ENCODE measurements at regions not wholly inside any gene's neighbourhood (a gene's known extent, or its start where the extent isn't known, plus 50 kb on each side); places are given as distances from the start of the nearest gene placed in this dataset.
A peak's percentile ranks its signal among the peaks of the same experiment; 100 is the strongest.

DNA sequence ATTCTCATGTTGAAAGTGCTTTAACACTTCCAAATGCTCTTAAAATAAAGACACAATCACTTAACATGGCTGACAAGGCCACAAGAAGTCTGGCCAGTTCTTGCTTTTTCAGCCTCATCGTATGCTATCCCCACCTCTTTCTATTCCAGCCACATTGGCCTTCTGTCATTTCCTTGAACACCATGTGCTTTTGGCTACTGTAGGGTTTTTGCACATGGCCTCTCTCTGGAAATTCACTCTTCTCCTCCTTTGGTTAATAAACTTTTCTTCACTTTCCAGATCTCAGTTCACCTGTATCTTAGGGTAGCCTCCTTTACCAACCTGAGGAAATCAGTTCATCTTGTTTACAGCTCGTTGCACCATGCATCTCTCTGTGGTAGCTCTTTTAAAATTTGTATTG lies 450.5 kb upstream of the MEX3C start:
- DNase-seq, result no peak

DNA sequence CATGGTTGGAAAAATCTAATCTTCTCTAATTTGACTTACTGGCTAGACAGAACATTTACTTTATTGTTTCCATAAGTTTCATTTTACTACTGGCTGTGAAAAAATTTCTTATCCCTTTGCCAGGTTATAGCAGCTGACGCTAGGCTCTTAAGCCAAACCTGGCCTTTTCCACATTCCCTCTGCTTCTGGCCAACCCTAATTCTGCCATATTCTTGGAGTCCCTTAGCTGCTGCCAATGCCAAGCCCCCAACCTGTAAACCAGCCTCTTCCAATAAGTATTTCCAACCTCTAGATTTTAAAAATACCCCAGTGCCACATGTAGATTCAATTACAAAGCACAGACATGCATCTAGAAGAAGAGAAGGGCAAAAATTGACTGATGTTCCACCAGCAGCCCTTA lies 452.3 kb upstream of the MEX3C start:
- DNase-seq, result no peak

DNA sequence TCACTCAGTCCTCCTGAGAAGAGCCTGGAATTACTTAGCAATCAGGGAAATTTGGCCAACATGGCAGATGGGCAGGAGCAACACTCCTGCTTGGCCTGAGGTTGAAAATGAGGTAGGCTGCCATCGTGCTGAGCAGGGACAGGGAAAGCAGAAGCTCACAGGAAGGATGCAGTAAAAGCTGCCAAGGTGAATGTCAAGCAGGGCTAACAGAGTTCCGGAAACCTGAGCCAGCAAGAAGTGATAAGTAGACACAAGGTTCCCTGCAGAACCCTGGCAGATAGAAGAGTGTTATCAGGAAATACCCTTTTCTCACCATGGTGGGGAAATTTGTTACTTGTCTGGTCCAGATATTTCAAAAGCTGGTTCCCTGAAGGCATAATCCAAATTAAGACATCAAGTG lies 454.3 kb upstream of the MEX3C start:
- no peak for DNase-seq

DNA sequence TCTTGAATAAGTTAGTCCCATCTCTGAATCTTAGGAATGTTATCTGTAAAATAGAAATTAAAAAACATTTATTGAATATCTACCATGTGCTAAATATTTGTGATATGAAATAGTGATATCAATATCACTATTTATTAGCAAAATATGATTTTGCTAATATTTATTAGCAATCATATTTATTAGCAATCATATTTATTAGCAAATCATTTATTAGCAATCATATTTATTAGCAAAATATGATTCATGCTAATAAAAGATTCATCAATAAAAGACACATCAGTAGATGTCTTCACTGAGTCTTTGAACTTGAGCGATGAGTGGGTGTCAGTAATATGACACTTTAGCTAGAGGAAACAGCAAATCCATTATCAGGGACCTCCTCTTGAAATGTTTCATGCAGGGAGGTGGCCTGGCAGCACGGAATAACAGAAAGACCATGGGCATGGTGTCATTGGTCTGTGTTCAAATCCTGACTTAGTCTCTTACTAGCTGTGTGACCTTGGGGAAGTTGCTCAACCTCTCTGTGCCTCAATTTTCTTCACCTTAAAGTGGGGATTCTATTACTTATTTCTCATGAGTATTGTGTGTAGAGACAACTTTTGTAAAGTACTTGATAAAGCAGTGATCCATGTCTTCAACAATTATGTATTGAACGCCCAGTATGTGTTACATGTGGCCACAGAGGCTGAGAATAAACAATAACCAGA lies 456.2 kb upstream of the MEX3C start:
- DNase-seq, result no peak

DNA sequence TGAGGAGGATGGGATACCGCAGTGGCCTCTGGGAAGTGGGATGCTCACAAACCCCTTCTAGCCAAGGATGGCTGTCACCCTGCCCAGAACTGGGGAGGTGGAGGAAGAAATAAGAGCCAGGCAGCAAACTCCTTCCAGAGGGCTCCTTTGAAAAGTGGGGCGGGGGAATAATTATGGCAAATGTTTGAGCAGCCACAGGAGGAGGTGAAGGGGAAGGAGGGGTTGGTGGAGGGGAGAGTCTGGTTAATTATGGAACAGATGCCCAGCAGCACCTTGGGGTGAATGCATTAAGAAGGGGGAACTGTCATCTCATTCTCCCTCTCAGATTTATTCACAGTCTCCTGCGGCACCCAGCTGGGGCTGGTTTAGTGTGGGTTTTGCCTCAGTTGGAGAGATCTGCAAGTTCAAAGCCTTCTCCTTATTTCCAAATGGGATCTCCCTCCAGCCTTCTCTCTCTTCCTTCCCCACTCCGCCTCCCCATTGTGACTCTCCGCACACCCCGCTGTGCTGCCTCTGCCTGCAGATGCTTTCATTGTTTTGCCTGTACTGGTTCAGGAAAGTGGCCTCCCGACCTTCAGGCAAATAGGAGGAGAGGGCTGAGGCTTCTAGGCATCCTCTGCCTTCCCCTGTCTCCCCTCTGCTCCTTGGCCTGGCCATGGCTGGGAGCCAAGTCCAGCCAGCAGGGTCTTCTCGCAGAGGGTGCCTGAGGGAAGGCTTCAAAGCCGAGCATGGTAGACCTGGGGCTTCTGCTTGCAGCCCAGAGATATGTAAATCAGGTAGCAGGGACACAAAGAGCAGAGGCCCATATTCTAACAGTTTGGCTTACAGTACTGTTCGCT lies 457.2 kb upstream of the MEX3C start:
- DNase-seq, result no peak

DNA sequence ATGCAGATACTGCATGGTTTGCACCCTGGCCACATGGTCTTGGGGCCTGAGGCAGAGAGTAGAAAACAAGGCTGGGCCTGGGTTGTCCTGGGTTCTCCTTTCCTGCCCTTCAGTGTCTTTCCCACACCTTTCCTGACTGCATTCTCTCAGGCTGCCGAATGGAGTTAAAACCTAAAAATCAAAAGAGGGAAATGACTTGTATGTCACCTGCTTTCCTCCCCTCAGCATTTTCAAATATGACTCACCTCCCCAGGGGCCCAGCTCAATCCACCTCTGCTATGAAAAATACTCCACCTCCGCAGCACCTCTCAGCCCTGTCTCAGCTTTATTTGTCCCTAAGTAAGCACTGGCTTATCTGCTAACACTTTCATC lies 457.8 kb upstream of the MEX3C start:
- DNase-seq, result no peak

DNA sequence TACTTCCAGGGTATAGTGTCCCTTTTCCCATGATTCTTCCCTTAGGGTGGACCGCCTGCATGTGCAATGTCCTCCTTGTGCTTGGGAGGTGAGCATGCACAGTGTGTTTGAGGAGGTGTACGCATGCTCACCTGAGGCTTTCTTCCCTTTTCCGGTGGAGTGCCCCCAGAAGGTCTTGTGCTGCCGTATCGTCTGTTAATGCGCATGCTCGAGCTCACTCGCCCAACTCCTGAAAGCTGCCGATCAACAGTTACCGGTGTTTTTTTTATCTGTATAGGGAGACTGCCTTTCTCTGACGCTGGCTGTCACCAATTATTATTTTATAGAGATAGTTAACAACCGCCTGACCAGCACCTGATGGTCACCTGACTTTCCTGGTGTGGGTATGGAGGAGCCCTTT lies 458.8 kb upstream of the MEX3C start:
- no peak for DNase-seq

DNA sequence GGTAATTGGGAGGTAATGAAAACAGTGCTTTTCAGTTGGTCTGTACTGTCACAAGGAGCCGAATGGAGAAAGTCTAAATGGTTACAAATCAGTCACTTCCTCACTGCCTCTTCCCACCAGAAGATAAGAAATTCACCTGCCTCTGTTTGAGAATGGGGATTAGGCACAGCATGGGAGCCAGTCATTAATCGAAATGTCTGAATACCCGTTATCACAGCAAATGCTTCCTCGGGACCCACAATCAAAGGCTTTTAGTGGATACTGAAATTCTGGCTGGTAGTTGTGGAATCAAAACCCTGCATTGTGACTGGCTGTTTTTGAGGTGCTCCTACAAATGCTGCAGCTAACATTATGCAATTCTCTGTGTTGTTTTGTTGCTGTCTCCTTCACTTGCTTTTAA lies 461.0 kb upstream of the MEX3C start:
- DNase-seq, result no peak

DNA sequence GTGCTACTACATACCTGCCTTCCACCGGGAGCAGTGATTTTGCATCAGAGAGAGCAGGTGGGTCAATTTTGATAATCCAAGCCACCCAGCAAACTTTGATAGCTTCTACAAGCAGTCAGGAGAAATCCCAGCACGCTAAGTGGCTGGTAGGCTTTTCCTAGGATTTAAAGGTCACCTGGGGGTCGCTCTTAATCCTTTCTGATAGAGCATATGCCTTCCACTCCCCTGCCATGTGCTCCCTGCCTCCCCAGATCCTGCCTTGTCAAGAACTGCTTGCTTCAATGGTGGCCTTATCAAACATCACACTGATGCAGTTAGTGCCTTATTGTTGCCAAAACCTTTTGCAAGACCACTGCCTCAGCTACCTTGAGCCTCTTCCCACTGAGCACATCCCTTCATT lies 462.3 kb upstream of the MEX3C start:
- DNase-seq, result no peak

DNA sequence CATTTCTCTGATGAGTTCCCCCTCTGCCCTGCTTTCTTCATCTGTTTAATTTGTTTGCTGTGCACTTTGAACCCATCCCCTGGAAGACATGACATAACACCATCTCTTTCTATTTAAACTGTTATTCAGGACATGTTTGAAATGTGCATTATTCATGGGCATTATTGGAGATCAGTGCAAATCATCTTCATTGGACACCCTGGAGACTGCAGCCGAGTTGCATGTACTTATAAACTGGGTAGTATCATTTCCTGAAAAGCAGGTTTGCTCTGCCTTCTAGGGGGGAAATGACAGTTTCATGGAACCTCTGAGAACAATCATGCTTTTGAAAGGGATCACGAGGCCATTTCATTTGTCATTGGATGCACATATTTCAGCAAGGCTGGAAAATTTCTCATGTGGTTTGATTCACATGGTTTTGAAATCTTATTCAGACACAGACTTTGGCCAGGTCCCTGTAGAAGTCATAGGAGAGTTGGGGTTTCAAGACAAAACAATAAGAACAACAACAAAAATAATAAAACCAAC lies 462.8 kb upstream of the MEX3C start:
- no peak for DNase-seq

DNA sequence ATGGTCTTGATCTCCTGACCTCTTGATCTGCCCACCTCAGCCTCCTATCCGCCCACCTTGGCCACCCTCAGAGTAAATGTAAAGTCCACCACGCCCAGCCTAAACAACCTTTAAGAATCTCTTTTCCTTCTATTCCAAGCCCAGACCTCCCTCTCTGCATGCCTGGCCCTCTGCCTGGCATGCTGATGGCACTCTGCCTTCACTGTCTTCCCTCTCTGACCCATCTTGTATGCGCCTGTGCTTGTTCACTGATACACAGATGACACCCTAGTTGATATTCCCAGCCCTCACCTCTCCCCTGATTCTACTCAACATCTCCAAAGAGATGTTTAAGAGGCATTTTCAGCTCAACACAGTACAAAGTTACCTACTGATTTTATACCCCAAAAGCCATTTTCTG lies 466.8 kb upstream of the MEX3C start:
- DNase-seq, result no peak

DNA sequence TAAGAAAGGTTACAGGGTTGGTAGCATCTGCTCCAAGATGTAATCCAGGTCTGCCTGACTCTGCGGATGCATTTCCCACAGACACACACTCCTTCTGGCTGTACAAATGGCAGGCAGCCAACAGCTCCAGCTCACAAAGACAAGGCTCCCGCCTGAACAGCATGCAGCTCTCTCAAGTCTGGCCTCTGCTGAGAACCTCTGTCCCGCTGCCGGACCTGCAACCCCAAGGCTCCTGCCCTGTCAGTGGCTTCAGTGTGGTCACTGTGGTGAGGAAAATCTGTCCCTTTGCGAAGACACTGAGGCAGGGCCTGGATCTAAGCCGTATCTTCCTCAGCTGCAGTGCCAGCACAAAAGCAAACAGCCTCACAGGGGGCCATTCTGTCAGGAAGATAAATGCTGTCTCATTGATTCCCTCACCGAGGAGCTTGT lies 469.3 kb upstream of the MEX3C start:
- peak; percentile 15 to 39 for DNase-seq

DNA sequence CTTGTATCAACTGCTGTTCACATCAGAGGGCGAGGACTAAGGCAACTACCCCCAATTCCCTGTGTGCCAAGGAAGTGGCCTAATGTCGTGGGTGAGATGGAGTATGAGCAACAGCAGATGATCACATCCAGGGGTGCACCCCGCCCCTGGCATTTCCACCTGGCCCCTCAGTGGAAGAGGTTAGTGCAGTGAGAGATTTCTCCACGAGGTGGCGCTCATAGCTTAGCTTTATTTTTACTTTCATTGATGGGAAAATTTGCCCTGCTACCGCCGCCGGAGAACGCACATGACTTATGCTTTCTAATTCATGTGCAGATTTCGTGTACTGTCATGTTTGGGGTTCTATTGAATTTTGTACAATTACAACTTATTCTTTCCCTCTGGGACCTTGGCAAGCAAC lies 470.6 kb upstream of the MEX3C start:
- DNase-seq, result peak; percentile 29 to 51

DNA sequence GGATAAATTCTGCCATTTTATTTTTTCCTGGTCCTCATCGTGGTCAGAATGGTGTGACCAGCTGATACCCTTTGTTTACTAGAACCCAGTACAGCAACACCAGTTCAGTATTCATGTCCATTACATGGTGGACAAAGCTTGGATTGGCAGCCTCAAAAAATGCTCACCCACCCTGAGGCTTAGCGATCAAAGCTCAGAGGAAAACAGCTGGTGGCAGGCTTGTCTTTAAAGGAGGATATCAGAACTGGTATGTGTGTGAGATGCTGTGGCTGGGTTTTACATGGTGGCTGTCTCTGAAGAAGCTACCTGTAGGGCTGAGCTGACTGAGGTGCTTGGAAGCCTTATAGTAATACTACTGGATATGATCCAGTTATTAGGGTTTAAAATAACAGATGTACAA lies 471.1 kb upstream of the MEX3C start:
- DNase-seq, result no peak

DNA sequence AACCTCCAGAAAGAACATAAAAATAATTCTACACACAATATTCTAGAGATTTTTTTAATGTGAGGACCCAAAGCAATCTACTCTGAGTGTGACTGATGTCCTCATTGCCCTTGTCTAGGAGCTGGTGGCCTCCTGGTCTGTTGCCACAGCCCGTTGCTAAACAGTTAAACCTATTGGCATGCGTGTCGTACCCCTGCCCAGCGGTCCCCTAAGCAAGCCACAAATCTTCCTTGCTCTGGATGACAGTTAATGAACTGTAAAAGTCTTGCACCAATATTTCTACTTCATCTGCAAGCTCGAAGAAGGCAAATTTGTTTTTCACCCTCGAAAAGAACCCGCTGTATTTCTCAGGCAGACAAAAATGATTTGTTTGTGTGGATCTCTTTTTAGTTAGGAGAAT lies 489.1 kb upstream of the MEX3C start:
- no peak for DNase-seq

DNA sequence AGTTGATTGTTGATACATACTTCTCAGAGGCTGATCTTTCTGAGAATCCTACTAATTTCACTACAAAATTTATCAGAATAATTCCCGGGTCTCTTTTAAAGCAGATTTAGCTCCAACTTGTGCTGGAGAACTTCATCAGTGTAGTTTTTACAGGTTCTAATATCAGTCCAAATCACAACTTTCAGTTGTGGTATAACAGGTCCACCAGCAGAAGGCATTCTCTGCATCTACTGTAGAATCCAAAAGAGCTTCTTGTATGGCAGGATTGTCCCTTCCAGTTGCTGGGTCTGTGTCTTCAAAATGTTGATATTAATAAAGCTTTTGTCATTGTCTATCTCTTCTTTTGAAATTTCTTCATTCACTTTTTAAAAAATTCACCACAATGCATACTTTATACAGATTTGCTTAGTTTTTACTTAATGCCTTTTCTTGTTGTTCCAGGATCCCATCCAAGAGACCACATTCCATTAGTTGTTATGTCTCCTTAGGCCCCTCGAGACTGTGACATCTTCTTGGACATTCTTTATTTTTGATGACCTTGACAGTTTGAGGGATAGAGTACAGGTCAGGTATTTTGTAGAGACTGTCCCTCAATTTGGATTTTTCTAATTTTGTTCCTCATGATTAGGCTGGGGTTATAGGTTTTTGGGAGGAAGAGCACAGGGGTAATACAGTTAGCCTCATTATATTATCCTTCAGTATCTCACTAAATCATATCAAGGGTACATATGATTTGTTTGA lies 490.5 kb upstream of the MEX3C start:
- DNase-seq, result no peak

DNA sequence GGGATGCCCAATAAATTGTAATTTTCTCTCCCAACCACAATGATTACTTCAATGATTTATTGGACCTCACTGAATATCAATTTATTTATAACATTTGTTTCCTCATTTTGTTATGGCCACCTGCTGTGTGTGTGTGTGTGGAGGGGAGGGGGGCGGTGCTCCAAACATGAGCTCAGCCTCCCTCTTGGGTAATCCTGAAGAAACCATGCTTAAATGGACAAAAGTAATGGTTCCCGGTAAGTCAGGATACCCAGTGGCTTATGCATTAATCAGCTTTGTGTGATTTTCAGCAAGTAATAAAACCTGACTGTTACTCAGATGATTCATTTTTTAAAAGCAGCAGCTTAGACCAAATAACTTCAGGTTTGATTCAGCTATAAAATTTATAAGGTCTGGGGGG lies 495.1 kb upstream of the MEX3C start:
- DNase-seq, result no peak

DNA sequence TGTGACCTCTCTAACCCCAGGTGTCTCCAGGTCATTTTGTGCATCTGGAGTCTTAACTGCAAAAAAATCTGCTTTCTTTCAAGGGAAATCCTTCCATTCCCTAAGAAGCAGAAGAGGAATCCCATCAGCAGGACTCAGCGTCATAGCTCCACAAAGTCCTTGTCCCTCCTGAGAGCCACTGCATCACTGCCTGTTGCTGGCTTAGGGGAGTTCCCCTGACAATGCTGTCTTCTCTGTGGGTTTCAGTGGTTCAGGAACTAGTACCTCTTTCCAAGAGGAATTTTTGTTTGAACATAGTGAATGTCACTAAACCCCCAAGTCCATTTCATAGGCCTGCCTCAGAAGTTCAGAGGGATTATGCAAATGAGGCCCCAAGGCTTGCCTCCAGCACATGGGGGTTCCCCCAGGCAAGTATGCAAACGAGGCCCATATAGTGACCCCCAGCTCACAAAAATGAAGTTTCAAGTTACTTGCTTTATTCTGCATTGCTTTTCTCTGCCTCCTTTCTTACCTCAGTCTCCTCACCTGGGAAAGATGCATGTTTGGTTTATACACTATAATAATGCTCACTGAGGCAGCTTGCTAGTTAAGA lies 513.9 kb upstream of the MEX3C start:
- no peak for DNase-seq

DNA sequence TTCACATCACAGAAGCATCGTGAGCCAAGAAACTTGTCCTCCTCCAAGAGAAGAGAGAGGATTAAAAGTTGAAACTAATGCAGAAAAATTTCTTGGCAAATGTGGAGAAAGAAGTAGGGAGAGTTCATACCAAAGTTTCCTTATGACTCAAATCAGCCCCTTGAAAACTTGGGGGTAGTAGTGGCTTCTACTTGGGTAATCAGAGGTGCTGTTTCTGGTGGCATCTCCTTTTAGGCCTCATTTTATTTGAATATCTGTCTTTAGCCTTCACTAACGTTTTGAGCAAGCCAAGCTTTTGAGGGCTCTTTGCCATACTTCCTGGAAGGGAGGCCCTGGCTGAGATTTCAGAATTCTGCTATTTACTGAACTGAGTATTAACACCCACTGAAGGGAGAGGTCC lies 515.3 kb upstream of the MEX3C start:
- DNase-seq, result no peak

DNA sequence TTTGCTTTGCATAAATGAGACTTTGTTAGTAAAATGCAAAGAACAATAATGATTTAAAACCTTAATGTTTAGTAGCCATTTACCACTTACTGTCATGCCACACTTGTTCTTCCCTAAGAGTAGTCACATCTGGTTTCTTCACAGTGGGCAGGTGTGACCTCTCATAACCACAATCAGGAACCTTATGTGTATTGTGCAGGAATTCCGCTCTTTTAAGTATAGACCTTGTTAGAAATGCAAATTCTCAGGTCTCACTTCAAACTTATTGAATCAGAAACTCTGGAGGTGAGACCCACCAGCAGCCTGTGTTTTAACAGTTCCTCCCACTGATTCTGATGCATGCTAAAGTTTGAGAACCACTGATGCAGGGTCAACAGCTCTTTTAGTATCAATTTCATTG lies 518.8 kb upstream of the MEX3C start:
- no peak for DNase-seq

DNA sequence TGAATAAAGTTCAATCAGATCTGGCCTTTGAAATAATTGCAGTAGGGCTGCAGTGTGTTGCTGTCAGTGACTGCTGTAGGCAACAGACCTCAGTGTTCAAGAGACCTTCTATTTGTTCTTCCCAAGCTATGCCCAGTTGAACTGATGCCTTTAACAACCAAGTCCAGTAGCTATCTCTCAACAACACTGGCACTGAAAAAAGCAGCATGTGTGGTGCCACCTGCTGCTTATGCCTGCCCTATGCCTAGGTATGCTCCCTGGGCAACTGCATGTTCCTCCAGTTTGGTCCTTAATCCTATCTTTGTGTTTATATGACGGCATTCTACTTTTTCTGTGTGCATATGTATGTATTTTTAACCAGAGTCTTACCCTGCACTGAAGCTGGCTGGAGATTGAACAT lies 523.9 kb upstream of the MEX3C start:
- no peak for DNase-seq

DNA sequence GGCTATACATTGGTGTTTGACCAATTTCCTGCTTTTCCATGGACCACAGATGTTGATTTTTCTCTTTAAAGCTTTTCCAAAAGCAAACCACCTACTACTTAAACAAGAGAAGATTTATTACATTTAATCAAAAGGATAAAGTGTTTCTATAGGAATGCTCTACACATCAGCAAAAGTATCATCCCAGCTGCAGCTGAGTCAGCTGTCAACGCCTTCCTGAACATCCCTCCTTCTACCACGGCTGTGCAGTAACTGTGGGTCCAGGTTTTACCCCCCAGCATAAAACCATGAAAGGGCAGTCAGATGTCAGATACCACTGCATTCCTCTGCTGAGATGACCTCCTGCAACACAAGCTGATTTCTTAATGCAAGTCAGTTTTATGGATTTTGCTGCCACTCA lies 524.5 kb upstream of the MEX3C start:
- DNase-seq, result no peak

Measured in right lung (tissue), 2 donors.